GM18511 (cell line): ENCODE measurements at regions not wholly inside any gene's neighbourhood (a gene's known extent, or its start where the extent isn't known, plus 50 kb on each side); places are given as distances from the start of the nearest gene placed in this dataset.
"Not testable (repeated sequence)": the region's sequence is repeated elsewhere in the genome, so short reads cannot be mapped to it uniquely, and the experiment has no call there.

Experiments
- ATAC-seq: cut with Tn5 transposase; IDR thresholded peaks from one replicate; pipeline ENCODE4 v1.9.1; 2021; ENCODE audit warnings: mild to moderate bottlenecking, moderate library complexity; ENCODE audit not compliant: unreplicated experiment

DNA sequence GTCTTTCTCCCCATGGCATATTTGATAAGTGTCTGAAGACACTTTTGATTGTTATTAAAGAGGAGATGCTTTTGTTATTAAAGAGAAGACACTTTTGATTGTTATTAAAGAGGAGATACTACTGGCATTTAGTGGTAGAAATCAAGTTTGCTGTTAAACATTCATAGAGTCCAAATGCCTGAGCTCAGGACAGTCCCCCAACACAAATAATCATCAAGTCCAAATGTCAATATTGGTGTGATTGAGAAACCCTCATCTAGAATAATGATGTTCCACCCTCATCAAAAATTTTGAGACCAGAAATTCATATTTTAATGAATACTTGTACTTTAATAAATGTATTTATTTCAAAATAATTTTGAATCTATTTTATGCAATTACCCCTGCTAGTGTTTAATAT is 1412.9 kb upstream of the PCDH7 start:
- no peak for ATAC-seq

DNA sequence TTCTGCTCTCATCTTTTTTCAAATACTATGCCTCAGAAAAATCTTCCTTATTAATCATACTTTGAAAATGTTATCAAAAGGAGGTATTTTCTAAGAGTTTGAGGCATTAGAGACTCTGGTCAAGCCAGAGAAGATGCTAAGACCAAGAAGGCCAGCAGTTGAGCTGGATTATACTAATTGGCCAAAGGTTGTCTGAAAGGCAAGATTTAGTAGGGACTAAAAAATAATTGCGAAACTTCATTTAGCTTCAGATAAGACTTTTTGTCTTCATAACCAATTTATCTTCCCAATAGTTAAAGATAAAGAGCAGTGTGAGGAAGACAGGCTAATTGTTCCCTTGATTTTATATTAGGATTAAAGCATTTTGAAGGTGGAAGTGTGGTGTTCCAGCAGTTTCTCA is 1412.4 kb upstream of the PCDH7 start:
- ATAC-seq, result no peak

DNA sequence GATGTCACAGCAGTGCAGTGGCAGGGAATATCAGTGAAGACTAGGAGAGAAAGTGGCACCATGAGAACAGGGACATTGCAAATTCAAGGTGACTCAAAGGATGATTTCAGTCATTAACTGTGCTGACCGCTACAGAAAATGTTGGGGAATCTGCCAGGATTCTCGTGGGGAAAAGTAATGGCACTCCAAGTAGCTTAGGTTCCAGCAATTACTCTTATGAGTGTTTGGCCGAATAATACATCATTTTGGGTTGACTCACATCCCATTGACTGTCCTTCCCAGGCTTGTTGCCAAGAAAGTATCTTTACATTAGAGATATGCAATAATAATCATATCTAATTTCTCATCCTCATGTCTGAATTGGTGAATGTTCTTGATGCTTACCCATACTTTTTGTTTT is 1411.1 kb upstream of the PCDH7 start:
- no peak for ATAC-seq

DNA sequence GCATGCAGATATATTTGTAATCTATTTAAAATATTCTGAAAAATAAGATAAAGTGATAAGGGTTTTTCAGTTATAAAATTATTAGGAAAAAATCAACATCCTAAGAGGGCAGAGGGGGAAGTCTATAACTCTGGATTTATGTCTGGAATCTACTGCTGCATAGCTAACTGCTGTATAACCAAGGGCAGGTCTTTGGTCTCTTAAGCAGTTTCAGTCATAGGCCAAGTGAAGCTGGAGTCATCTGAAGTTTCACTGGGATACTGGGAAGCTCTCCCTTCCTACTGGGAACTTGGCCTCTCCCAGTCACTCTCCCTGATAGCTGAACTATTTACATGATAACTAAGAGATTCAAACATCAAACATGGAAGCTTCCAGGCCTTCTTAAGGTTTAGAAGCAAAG is 1409.9 kb upstream of the PCDH7 start:
- ATAC-seq, result no peak

DNA sequence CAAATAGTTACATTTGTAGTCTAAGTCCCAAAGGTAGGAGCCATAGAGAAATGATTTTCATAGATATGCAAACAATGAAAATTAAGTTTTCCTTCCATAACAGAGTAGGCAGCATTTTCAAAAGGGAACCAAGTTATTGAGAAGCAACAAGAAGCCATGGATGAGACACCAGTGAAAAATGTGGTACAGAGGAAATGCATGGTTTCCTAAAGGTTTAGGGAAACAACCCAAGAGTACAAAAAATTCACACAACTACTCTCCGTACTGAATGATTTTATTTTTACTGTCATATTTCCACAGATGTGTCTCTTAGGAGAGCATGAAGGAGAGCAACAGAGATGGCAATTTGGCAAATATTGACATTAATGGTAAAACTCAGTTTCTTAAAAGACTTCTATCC is 1408.9 kb upstream of the PCDH7 start:
- no peak for ATAC-seq

DNA sequence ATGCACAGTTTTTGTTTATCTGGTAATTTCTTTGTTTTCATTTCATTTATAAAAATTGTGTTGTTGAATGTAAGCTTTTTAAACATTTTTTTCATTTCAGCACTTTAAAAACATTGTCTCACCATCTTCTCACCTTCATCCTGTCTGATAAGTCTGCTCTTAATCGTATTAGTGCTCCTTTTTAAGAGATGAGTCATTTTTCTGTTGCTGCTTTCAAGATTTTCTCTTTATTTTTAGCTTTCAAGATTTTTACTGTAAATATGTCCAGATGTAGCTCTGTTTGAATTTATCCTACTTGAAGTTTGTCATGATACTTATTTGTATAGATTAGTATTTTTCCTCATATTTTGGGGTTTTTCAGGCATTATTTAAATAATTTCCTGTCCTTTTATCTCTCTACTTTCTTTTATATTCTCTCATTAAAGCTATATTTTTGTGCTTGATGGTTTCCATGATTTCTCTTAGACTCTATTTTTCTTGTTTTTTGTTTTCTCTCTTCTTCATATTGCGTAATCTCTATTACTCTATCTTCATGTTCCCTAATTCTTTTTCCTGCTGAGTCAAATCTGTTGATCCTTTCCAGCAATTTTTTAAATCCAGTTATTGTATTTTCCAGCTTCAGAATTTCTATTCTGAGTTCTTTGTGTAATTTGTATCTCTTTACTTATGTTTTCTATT is 1400.4 kb upstream of the PCDH7 start:
- no peak for ATAC-seq

DNA sequence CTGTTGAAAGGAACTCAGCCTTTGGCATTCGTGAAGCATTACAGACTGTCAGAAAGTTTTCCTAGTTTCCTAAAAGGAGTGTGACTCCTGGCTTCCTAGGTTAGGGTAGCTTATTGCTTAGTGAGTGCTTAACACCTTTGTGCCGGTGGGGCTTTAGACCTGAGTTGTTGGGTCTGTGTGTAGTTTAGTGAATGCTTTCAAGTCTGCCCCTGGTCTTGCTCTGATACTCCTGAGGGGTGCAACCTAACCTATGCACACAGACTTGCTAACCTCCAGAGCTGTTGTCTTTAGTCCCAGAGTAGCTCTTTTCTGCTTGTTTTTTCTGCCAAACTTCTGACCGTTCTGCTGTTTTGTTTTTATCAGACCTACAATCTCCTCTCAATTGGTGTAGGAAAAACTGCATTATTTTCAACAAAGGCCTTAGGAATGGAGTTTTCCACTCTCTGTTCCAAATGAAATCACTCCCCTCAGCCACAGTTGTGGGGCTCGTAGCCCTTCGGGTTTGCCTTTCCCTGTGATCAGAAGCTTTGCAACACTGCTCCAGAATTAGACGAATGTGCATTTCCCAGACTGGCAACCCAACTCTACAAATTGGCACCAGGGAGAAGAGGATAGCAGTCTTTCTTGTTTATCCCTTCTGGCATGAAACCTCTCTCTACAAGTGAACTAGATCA is 1399.1 kb upstream of the PCDH7 start:
- ATAC-seq, result no peak

DNA sequence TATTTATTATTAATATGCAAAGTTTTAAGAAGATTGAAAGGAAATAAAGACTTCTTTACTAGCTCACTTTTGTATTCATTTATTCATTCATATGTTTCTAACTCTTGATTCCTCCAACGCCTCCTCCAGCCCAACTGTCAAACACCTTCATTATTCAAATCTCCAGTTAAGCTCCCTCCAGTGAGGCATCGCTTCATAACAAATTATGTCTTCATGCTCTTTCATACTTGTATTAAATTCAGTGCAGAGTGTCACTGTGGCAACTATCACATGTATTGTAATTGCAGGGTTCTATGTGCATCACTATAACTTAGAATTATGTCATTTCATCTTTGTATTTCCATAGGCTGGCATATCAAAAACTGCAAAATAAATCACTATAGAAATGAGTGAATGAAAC is 1394.2 kb upstream of the PCDH7 start:
- no peak for ATAC-seq

DNA sequence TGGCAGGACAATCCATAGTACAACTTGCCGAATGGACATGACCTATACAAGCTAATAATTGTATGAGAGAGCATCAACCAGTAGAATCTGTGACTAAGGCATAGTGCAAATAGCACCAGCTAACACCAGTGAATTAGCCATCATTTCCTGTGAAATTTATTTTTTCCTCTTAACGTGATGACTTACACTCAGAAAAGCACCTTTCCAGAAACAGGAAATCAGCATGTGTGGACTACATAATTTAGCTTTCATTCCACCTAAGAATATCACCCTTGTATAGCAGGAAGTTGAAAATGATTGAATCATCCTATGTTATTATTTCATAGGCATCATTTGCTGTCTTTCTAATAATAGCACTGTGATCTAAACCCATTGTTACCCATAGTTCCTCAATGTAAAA is 1393.4 kb upstream of the PCDH7 start:
- no peak for ATAC-seq

DNA sequence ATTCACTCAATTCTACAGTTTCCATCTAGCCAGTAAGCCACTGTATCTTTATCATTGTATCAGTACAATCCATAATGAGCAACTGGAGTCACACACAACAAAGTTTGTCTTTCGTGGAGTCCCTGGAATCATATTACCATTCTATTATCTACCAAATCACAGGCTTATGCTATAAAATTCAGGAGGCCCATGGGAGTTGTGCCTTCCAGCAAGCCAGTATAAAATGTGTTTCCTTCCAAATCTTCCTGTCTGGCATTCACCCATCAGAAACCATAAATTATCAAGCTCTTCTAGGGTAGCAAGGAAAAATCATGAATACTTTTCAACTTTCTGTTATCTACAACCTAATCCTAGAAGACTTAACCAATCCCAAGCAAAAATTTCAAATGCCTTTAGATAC is 1383.3 kb upstream of the PCDH7 start:
- no peak for ATAC-seq

DNA sequence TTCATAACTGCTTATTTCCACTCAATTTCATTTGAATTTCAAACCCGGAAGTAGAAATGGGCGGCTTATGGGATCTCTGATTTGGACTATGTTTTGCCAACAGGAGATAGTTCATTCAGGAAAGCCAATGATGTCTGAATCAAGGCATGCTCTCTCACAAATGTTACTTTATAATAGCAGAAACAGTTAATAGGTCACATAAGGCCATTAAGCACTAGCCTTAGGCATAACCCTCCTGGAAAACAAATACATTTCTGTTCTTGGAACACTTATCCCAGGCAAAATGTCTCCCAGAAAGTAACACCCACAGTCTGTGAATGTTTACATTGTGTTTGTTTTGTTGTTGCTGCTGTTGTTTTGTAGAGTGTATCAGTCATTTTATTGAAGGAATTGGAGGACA is 1347.2 kb upstream of the PCDH7 start:
- ATAC-seq, result no peak

DNA sequence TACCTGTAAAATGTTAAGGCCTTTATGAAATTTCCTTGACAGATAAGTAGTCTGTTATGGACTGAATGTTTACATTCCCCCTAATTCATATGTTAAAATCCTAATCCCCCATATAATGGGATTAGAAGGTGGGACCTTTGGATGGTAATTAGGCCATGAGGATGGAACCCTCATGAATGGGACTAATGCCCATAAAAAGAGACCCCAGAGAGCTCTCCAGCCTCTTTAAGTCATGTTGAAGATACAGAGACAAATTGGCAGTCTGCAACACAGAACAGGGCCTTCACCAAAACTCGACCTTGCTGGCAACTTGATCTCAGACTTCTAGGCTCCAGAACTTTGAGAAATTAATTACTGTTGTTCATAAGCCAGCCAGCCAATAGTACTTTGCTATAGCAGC is 1344.5 kb upstream of the PCDH7 start:
- ATAC-seq, result no peak

DNA sequence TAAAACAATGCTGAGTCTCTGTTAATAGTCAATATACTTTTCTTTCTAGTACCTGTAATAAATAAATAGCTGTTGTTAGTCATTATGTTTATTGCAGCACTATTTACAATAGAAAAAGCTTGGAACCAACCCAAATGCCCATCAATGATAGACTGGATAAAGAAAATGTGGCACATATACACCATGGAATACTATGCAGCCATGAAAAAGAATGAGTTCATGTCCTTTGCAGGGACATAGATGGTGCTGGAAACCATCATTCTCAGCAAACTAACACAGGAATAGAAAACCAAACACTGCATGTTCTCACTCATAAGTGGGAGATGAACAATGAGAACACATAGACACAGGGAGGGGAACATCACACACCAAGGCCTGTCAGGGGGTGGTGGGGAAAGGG is 1341.9 kb upstream of the PCDH7 start:
- not testable (repeated sequence) for ATAC-seq

DNA sequence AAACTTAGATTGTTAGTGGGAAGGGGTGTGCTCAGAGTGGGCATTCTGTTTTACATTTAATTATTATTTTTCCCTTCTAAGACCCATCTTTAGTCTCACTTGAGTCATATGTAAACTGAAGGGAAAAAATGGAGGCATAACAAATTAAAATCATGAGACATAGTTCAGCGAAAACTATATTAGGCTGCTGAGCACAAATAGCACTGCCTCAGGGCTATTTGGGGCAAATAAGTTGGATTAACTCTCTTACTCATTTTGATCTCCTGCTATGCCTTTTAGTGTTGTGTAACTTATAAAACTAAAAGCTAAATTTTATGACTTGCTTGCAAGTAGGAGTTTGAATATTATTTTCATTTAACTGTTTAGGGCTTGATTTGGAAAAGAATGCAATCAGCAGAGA is 1329.2 kb upstream of the PCDH7 start:
- no peak for ATAC-seq

DNA sequence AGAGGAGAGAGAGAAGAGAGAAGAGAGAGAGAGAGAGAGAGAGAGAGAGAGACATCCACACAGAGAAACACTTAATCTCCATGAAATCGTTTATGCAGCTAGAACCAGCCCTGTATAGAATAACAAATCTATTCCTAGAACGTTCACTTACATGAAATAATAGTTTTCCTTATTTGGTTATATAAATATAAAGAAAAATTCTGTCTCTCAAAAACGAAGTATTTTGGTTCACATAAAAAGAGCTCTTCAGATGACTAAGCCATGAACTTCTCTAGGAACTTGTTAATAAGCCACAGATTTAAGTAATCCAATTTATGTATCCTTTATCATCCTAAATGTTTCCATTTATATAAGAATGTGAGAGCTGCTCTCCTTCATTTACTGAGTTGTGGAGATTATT is 1315.1 kb upstream of the PCDH7 start:
- ATAC-seq, result no peak

DNA sequence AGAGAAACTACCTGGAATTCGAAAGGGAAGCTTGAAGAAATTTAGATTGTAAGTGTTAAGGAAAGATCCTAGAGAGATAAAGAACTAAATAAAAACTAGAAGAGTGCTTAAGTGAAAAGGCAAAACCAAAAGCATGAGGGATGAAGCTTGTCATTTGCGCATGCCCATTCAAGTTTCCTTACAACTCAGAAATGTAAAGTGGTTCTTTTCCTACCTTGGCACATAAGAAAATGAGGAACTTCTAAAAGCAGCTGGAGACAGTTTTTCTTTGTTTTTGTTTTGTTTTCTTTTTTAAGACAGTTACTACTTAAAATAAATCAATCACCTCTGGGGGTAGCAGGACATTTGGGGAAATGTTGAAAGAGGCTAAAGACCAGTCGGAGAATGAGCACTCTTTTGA is 1304.4 kb upstream of the PCDH7 start:
- ATAC-seq, result no peak

DNA sequence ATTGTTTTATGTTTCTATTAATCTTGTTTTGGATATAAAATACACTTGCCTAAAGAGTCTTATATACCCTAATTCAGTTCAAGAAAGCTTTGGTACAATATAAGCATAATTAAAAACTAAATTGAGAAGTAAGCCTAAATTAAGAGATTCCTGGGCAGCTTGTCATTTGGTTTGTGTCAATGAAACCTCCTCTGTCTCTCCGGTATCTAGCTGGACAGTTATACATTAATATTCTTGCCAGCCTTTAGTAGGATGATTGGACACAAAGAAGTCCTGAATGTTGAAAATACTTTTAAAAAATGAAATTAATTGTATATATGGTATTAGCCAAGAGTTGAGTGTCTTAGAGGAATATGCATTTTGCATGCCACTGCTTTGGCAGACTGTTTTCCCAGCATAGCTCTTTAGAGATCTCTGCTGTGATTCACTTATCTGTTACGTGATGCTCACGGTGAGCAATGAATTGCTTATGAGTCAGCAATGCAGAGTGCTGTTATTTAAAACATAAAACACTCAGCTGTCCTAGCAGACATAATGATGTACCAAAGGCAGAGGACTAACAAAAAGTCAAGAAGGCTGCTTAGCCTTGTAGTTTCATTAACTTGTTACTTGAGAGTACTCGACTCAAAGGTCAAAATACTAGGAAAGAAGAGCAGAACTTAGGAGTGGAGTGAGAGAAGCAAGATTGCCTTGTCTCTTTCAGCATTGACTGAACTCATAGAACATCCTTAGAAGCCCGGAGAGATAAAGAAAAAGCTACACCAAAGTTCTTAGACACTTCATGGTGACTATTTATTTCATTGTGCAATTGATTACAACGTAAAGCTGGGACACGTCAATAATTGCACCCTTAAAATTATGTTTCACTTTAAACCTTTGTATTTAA is 1296.1 kb upstream of the PCDH7 start:
- ATAC-seq, result no peak

DNA sequence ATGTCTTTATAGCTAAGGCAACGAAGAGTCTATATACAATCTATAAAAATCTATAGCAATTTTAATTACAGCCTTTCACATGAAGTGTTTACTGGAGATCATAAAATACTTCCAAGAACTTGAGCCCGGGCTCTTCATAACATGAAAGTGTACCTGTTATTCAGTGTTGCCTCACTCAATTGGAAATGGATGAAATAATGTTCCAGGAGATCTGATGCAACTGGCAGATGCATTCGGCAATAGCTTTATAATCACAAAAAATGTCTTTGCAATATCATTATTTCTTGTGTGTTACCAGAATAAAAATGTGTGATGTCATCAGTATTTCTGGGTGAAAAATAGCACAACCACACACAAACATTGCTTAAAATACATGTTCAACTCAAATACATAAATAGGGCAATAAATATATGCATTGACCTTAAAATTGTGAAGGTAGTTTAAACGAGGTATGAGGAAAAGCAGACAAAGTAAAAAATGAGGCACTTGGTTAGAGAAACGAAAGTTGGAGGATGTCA is 1266.8 kb upstream of the PCDH7 start:
- ATAC-seq, result no peak

DNA sequence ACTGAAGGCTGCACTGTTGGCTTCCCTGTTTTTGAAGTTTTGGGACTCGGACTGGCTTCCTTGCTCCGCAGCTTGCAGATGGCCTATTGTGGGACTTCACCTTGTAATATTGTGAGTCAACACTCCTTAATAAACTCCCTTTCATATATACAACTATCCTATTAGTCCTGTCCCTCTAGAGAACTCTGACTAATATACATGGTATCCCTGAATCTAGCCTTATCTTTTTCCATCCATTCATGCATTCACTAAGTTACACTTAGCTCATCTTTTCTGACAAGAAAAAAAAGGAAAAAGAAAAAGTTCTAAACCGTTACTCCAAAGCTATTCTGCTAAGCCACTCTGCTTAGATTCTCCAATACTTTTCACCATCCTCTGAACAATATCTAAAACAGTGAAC is 1260.2 kb upstream of the PCDH7 start:
- ATAC-seq, result no peak

DNA sequence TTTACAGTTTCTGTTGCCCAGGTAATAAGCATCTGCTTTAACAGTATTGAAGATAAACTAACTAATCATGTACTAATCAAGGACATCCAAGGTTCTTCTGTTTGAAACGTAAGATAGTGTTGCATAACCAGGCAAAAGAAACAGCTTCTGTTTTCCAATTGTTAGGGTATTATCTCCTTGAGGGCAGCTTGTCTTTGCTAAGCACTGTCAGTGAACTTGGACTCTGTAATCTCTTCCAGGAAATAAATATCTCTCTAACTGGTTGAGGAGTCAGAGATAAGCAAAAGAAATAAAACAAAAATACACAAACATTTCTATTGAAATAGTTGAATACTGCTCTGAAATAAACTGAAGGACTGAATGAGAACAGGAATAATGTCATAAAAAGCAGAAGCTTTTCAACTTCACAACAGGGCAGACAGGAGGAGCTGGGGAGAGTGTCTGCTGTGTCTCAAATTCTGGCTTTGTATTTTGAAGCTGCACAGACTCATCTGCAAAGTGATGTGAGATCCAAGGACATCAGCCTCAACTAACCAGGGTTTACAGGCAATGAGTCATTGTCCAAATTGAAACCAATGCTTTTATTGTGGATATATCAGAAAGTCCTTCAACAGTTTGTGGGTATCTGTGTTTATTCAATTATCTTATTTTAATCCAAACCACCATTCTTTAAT is 1253.0 kb upstream of the PCDH7 start:
- no peak for ATAC-seq
